GM13977 (cell line): ENCODE measurements at regions not wholly inside any gene's neighbourhood (a gene's known extent, or its start where the extent isn't known, plus 50 kb on each side); places are given as distances from the start of the nearest gene placed in this dataset.

ENCODE experiments used
- DNase-seq: peaks from one replicate; pipeline ENCODE4 v3.0.0; 2012; ENCODE audit warnings: low spot score
- CTCF ChIP-seq: IDR thresholded peaks from 2 replicates; pipeline ENCODE4 v1.5.1; 2012; ENCODE audit warnings: mild to moderate bottlenecking, control low read depth; ENCODE audit not compliant: insufficient read depth; ENCODE audit errors: extremely low read depth, missing control alignments
- in situ Hi-C: fragments of 300-500 bp; cut with MboI; formaldehyde crosslinking; loops from one replicate; pipeline ENCODE4 v1.12.0; 2022; ENCODE audit warnings: low sequenced_read_pairs, low pct_unique_long_range_greater_than_20kb, mixed read lengths, inconsistent platforms; ENCODE audit not compliant: unreplicated experiment

- TF ChIP-seq CTCF: no peak
- in situ Hi-C loops: no loop called here
- DNase-seq: no peak
Measured at GRCh38 chr13:107347641-107348369, 779.9 kb upstream of the ARGLU1 start.

- no peak for TF ChIP-seq CTCF
- no peak for DNase-seq
Measured at GRCh38 chr13:107342747-107343146, 774.8 kb upstream of the ARGLU1 start.

GRCh38 chr13:107339209-107339608 is 771.3 kb upstream of the ARGLU1 start:
- in situ Hi-C loops: no loop called here
- TF ChIP-seq CTCF: no peak
- DNase-seq: no peak

More at GRCh38 chr13:107342747-107343146, 774.8 kb upstream of the ARGLU1 start:
- in situ Hi-C loops: no loop called here

- no peak for TF ChIP-seq CTCF
- DNase-seq: no peak
- in situ Hi-C loops: no loop called here
Measured at GRCh38 chr13:107332188-107332587, 764.3 kb upstream of the ARGLU1 start.

GRCh38 chr13:107331359-107331758 is 763.4 kb upstream of the ARGLU1 start:
- in situ Hi-C loops: no loop called here
- no peak for TF ChIP-seq CTCF
- no peak for DNase-seq

- in situ Hi-C loops: no loop called here
- no peak for TF ChIP-seq CTCF
- DNase-seq: no peak
Measured at GRCh38 chr13:107330484-107330883, 762.5 kb upstream of the ARGLU1 start.
